Breast epithelium (tissue), 4 donors: ENCODE measurements at regions not wholly inside any gene's neighbourhood (a gene's known extent, or its start where the extent isn't known, plus 50 kb on each side); places are given as distances from the start of the nearest gene placed in this dataset.

Experiments used
- DNase-seq, 2 donors: peaks; one replicate each; pipeline ENCODE4 v3.0.0-alpha.2; 2019; ENCODE audit warnings: low spot score in 2 of 2
- H3K27ac ChIP-seq, 2 donors: fragments of 200-600 bp; sonication (generic) in 1 of 2; one replicate each; pipeline ENCODE4 v1.5.1; 2016 to 2019; ENCODE audit warnings: mild to moderate bottlenecking in 1 of 2
- H3K27me3 ChIP-seq, 2 donors: fragments of 200-600 bp; sonication (generic) in 1 of 2; one replicate each; pipeline versions ENCODE4 v1.5.1 to v1.6.0; 2017 to 2019; ENCODE audit warnings: control low read depth in 1 of 2, mild to moderate bottlenecking in 1 of 2
- H3K36me3 ChIP-seq: fragments of 200-600 bp; one replicate; pipeline ENCODE4 v1.5.1; 2019
- H3K4me1 ChIP-seq, 2 donors: fragments of 200-600 bp; sonication (generic); one replicate each; pipeline ENCODE4 v1.5.1; 2016 to 2019; ENCODE audit warnings: control low read depth in 1 of 2
- H3K4me3 ChIP-seq, 3 donors: fragments of 200-600 bp; sonication (generic); 1 replicate in 2 of 3; 2 replicates in 1 of 3; pipeline ENCODE4 v1.5.1; 2016 to 2019; ENCODE audit warnings: mild to moderate bottlenecking in 3 of 3, moderate library complexity in 2 of 3
- H3K9me3 ChIP-seq, 2 donors: fragments of 200-600 bp; sonication (generic) in 1 of 2; one replicate each; pipeline ENCODE4 v1.5.1; 2016 to 2019; ENCODE audit warnings: control low read depth in 1 of 2
- CTCF ChIP-seq, 3 donors: fragments of 450-650 bp; IDR thresholded peaks; one replicate each; pipeline ENCODE4 v1.5.1; 2016 to 2017; ENCODE audit warnings: antibody characterized with exemption in 3 of 3, mild to moderate bottlenecking in 3 of 3, moderate library complexity in 3 of 3
- POLR2A ChIP-seq: fragments of 450-650 bp; IDR thresholded peaks from one replicate; pipeline ENCODE4 v1.6.1; 2016; ENCODE audit warnings: antibody characterized with exemption, mild to moderate bottlenecking, moderate library complexity
- POLR2AphosphoS5 ChIP-seq, 3 donors: sonication (generic); formaldehyde crosslinking; IDR thresholded peaks; one replicate each; pipeline ENCODE4 v1.6.1; 2017; ENCODE audit warnings: antibody characterized with exemption in 3 of 3
- intact Hi-C: fragments of 100-400 bp; cut with DNase I; formaldehyde crosslinking; loops from one replicate; pipeline ENCODE4 v1.15.1; 2023; ENCODE audit warnings: low total_unique reads

DNA sequence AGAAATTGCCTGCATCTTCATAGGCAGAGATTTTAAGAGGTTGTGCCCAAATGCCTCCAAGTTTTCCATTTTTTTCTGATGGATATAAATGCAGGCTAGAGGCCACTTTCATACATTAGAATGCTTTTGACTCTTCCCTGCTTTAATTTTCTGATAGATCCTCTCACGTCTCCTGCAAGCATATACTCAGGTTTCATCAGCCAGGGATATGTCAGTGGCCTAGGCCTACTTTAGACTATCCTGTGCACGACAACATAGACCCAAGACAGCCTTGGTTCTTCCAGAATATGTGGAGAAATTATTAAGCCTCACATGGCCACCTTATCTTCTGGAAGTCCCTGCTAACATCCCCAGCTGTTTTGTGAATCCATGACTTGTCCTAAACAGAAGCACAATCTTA is 415.9 kb downstream of the TDRD15 start:
- DNase-seq = no peak
- H3K27ac ChIP-seq = no peak overlapping the region
- intact Hi-C loops = no loop called here
- no peak for TF ChIP-seq POLR2AphosphoS5 (IDR thresholded peaks at IDR 0.05)
- peaks cover 17 to 31% of the 10 kb centered on the region in 2 donors for H3K9me3 ChIP-seq
- no peak overlapping the region for H3K4me3 ChIP-seq
- no peaks in the 10 kb centered on the region for H3K36me3 ChIP-seq
- H3K27me3 ChIP-seq = no peaks in the 10 kb centered on the region
- H3K4me1 ChIP-seq = no peaks in the 10 kb centered on the region

DNA sequence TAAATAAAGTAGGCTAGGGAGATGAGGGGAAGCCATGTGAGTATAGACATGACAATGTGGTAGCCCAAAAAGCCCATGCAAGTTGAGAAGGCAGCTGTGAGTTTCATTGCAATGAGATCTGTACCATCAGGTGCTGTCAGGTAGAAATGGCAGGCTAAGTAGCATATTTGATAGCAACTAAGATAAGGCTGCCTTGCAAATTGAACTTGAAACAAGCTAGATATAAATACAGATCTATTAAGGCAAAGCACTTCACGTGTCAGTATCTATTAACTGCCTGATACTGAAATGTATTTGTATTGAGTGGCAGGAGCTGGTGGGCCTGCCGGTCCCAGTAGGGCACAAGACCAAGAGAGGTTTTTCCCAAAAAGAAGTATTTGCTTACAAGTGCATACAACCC is 419.9 kb downstream of the TDRD15 start:
- no peaks in the 10 kb centered on the region for H3K36me3 ChIP-seq
- H3K4me1 ChIP-seq = no peaks in the 10 kb centered on the region
- H3K9me3 ChIP-seq = no peaks in the 10 kb centered on the region
- no peak for DNase-seq
- no peak overlapping the region for H3K27ac ChIP-seq
- TF ChIP-seq POLR2AphosphoS5 (IDR thresholded peaks at IDR 0.05) (no peak), POLR2A (no peak)
- H3K4me3 ChIP-seq = no peak overlapping the region
- H3K27me3 ChIP-seq = no peaks in the 10 kb centered on the region
- intact Hi-C loops = no loop called here

GRCh38 chr2:21544392-21544791 is 420.6 kb downstream of the TDRD15 start:
- no peak for DNase-seq
- Histone ChIP-seq H3K4me1 (no peaks in the 10 kb centered on the region), H3K36me3 (no peaks in the 10 kb centered on the region), H3K4me3 (no peak overlapping the region), H3K9me3 (no peaks in the 10 kb centered on the region), H3K27me3 (no peaks in the 10 kb centered on the region), H3K27ac (no peak overlapping the region)
- intact Hi-C loops = no loop called here
- TF ChIP-seq POLR2A (no peak), CTCF (IDR thresholded peaks at IDR 0.05) (no peak), POLR2AphosphoS5 (IDR thresholded peaks at IDR 0.05) (no peak)

DNA sequence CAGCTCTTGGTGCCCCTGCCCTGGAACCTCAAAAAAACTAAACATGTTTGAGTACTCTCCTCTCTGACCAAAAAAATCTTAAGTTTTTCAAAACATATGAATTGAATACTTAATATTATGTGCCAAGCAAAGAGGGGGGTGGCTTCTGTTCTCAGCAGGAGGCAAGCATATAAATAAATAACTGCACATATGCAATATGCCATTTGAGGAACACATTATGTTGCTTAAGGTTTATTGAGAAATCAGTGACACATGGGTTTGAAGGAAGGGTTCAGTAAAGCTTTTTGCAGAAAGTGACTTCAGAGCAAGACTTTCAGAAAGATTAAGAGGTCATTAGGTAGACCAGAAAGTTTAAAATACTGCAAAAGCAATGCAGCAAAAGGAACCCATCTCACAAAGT is 429.2 kb downstream of the TDRD15 start:
- no peak for DNase-seq
- TF ChIP-seq CTCF (IDR thresholded peaks at IDR 0.05) (no peak), POLR2AphosphoS5 (IDR thresholded peaks at IDR 0.05) (no peak), POLR2A (no peak)
- no peak overlapping the region for H3K27ac ChIP-seq
- no peaks in the 10 kb centered on the region for H3K27me3 ChIP-seq
- no peak overlapping the region for H3K4me3 ChIP-seq
- H3K4me1 ChIP-seq = no peaks in the 10 kb centered on the region
- intact Hi-C loops = no loop called here
- no peaks in the 10 kb centered on the region for H3K9me3 ChIP-seq
- no peaks in the 10 kb centered on the region for H3K36me3 ChIP-seq

- intact Hi-C loops = no loop called here
- TF ChIP-seq POLR2AphosphoS5 (IDR thresholded peaks at IDR 0.05) = no peak
- TF ChIP-seq POLR2A = no peak
- TF ChIP-seq CTCF (IDR thresholded peaks at IDR 0.05) = no peak
- H3K36me3 ChIP-seq = no peaks in the 10 kb centered on the region
- H3K27me3 ChIP-seq = no peaks in the 10 kb centered on the region
- no peak for DNase-seq
- H3K27ac ChIP-seq = no peak overlapping the region
- H3K4me1 ChIP-seq = no peaks in the 10 kb centered on the region
- H3K9me3 ChIP-seq = no peaks in the 10 kb centered on the region
- no peak overlapping the region for H3K4me3 ChIP-seq
Measured at GRCh38 chr2:21559351-21559750, 435.6 kb downstream of the TDRD15 start.

GRCh38 chr2:21561965-21562364 is 438.2 kb downstream of the TDRD15 start:
- no peak overlapping the region for H3K27ac ChIP-seq
- no peak for DNase-seq

More at GRCh38 chr2:21561965-21562364, 438.2 kb downstream of the TDRD15 start:
- intact Hi-C loops = no loop called here
- Histone ChIP-seq H3K4me1 (no peaks in the 10 kb centered on the region), H3K36me3 (no peaks in the 10 kb centered on the region), H3K27me3 (no peaks in the 10 kb centered on the region), H3K9me3 (no peaks in the 10 kb centered on the region), H3K4me3 (no peak overlapping the region)
- TF ChIP-seq POLR2A (no peak), CTCF (IDR thresholded peaks at IDR 0.05) (no peak)
